Endothelial cell of umbilical vein (primary cell): ENCODE measurements at regions not wholly inside any gene's neighbourhood (a gene's known extent, or its start where the extent isn't known, plus 50 kb on each side); places are given as distances from the start of the nearest gene placed in this dataset.

ENCODE experiments used
- BruUV-seq: library from RNA; stranded (reverse); fragments of 400-500 nt; replicated peaks from 2 replicates; lab custom pipeline; 2021; lab: Mats Ljungman, UMichigan
- CTCF ChIA-PET: fragments of 300-600, 350-600 bp; sonication (Branson Sonifier 250); formaldehyde crosslinking; loops from one replicate; lab custom pipeline; 2021; ENCODE audit warnings: antibody characterized with exemption, inconsistent platforms; lab: Charles Lee
- POLR2A ChIA-PET: fragments of 300-600, 350-600 bp; sonication (Branson Sonifier 250); formaldehyde crosslinking; loops from one replicate; lab custom pipeline; 2021; ENCODE audit warnings: antibody characterized with exemption, inconsistent platforms; lab: Charles Lee
- DNase-seq: peaks from one replicate; pipeline ENCODE4 v3.0.0-alpha.2; 2011; ENCODE audit warnings: low read depth, low spot score
- FAIRE-seq: peaks from 2 replicates; lab custom pipeline; 2011; peaks lifted over from hg19 to GRCh38; lab: Jason Lieb, UNC
- H2AFZ ChIP-seq: 2 replicates; pipeline ENCODE4 v1.6.0; 2012; ENCODE audit warnings: low read depth, low read length, control low read depth, inconsistent platforms
- H3K27ac ChIP-seq: 2 replicates; pipeline ENCODE4 v1.5.1; 2011; ENCODE audit warnings: low read depth, mild to moderate bottlenecking, control low read depth, low read length, moderate library complexity; ENCODE audit not compliant: insufficient read depth
- H3K27me3 ChIP-seq, 2 experiments: 2 replicates each; pipeline versions ENCODE4 v1.6.0 to v1.6.1; 2011; ENCODE audit warnings: low read length in 2 of 2, mixed read lengths in 1 of 2; ENCODE audit not compliant: control insufficient read depth in 2 of 2, insufficient read depth in 2 of 2
- H3K36me3 ChIP-seq, 2 experiments: 2 replicates in 1 of 2; 3 replicates in 1 of 2; pipeline ENCODE4 v1.5.1; 2011; ENCODE audit warnings: low read length in 2 of 2, mild to moderate bottlenecking in 1 of 2, moderate library complexity in 1 of 2; ENCODE audit not compliant: control insufficient read depth in 2 of 2, insufficient read depth in 2 of 2; ENCODE audit errors: extremely low read depth in 1 of 2
- H3K4me1 ChIP-seq: 3 replicates; pipeline ENCODE4 v1.5.1; 2011; ENCODE audit warnings: mild to moderate bottlenecking, low read length; ENCODE audit not compliant: control insufficient read depth, insufficient read depth; ENCODE audit errors: extremely low read depth
- H3K4me2 ChIP-seq: 2 replicates; pipeline ENCODE4 v1.6.1; 2011; ENCODE audit warnings: low read length, control low read depth, mixed read lengths; ENCODE audit not compliant: insufficient read depth
- H3K4me3 ChIP-seq, 3 experiments: fragments of 200-600 bp in 1 of 3; sonication (generic), shearing (Covaris generic) in 1 of 3; replicated peaks in 1 of 3; 2 replicates each; pipeline ENCODE4 v1.5.1; 2011 to 2016; ENCODE audit warnings: control low read depth in 3 of 3, low read length in 3 of 3, mild to moderate bottlenecking in 2 of 3, inconsistent platforms in 1 of 3, low read depth in 1 of 3, moderate library complexity in 1 of 3; ENCODE audit not compliant: insufficient read depth in 1 of 3
- H3K79me2 ChIP-seq: 2 replicates; pipeline ENCODE4 v1.6.0; 2012; ENCODE audit warnings: low read length, inconsistent platforms; ENCODE audit not compliant: control insufficient read depth, insufficient read depth
- H3K9ac ChIP-seq: replicated peaks from 2 replicates; pipeline ENCODE3; 2011; ENCODE audit warnings: low read length, control low read depth; ENCODE audit not compliant: insufficient read depth; ENCODE audit errors: extremely low read depth
- H3K9me1 ChIP-seq: replicated peaks from 3 replicates; pipeline ENCODE4 v1.6.0; 2011; ENCODE audit warnings: mild to moderate bottlenecking, low read length; ENCODE audit not compliant: control insufficient read depth, insufficient read depth; ENCODE audit errors: extremely low read depth
- H3K9me3 ChIP-seq: replicated peaks from 2 replicates; pipeline ENCODE4 v1.5.1; 2012; ENCODE audit warnings: low read length, inconsistent platforms; ENCODE audit not compliant: control insufficient read depth, insufficient read depth
- H4K20me1 ChIP-seq: replicated peaks from 2 replicates; pipeline ENCODE3; 2011; ENCODE audit warnings: mild to moderate bottlenecking, low read length; ENCODE audit not compliant: control insufficient read depth, insufficient read depth; ENCODE audit errors: extremely low read depth
- EZH2 ChIP-seq: IDR thresholded peaks from 2 replicates; pipeline ENCODE4 v1.6.1; 2012; ENCODE audit warnings: borderline replicate concordance, low read depth, mild to moderate bottlenecking, moderate library complexity, low read length, inconsistent platforms; ENCODE audit not compliant: severe bottlenecking
- GATA2 ChIP-seq: IDR thresholded peaks from 2 replicates; pipeline ENCODE4 v1.7.0; 2011; ENCODE audit warnings: low read depth, mild to moderate bottlenecking, moderate library complexity, mixed read lengths, low read length; ENCODE audit not compliant: insufficient read length, insufficient read depth
- JUN ChIP-seq: IDR thresholded peaks from 2 replicates; pipeline ENCODE4 v1.6.1; 2011; ENCODE audit warnings: borderline replicate concordance, low read depth; ENCODE audit not compliant: insufficient read length, insufficient read depth
- MYC ChIP-seq: IDR thresholded peaks from one replicate; pipeline ENCODE4 v1.6.1; 2011; ENCODE audit warnings: mild to moderate bottlenecking, low read depth, low read length
- POLR2A ChIP-seq: IDR thresholded peaks from 2 replicates; pipeline ENCODE4 v1.6.1; 2012; ENCODE audit warnings: low read depth, mild to moderate bottlenecking, control low read depth, low read length
- POLR2AphosphoS5 ChIP-seq: IDR thresholded peaks from 2 replicates; pipeline ENCODE4 v1.6.1; 2012; ENCODE audit warnings: low read depth, mild to moderate bottlenecking, control low read depth, low read length, moderate library complexity; ENCODE audit not compliant: insufficient read depth
- dilution Hi-C: fragments of 300-500 bp; cut with MboI; formaldehyde crosslinking; loops from one replicate; pipeline ENCODE4 v1.15.0; 2019; ENCODE audit warnings: low sequenced_read_pairs; ENCODE audit not compliant: extremely low pct_ligation_motif_present
- intact Hi-C: fragments of 100-400 bp; cut with micrococcal nuclease; formaldehyde crosslinking; loops from one replicate; pipeline ENCODE4 v1.10.0; 2022
- TF ChIP-seq, protein P1 (sequence below), 2 donors: IDR thresholded peaks; 1 replicate in 1 of 2; 2 replicates in 1 of 2; pipeline ENCODE4 v1.5.1; 2011; ENCODE audit warnings: low read length in 2 of 2, mild to moderate bottlenecking in 2 of 2, moderate library complexity in 2 of 2, control low read depth in 1 of 2, inconsistent platforms in 1 of 2, low read depth in 1 of 2; ENCODE audit not compliant: insufficient read depth in 1 of 2; ENCODE audit errors: extremely low read depth in 1 of 2
- TF ChIP-seq, protein P2 (sequence below): IDR thresholded peaks from 2 replicates; pipeline ENCODE4 v1.6.1; 2011; ENCODE audit not compliant: insufficient read depth, insufficient read length

DNA sequence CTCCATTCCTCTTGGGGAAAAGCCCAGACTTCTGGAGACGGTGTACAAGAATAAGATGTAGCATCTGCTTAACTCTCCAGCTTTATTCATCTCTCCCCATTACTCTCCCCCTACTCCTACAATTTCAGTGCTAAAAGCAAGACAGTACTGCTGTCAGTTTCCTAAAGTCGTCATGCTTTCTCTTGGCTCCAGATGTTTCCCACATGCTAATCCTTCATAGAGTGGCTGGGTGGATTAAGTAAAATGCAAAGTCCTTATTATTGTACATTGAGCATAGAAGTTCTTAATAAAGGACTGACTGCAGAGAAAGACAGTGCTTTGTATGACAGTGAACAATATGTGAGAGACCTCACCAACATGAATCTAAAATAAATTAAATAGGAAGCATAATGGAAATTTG is 142.2 kb upstream of the UBASH3B start:
- no peak for FAIRE-seq

More for the DNA sequence above, 142.2 kb upstream of the UBASH3B start:
- H4K20me1 ChIP-seq, result no peaks in the 10 kb centered on the region
- dilution Hi-C loops, result no loop called here
- H3K9me1 ChIP-seq, result no peaks in the 10 kb centered on the region
- intact Hi-C loops, result no loop called here
- no peaks in the 10 kb centered on the region for H3K9me3 ChIP-seq
- H2AFZ ChIP-seq, result no peak overlapping the region
- TF ChIP-seq POLR2AphosphoS5, result no peak
- TF ChIP-seq, protein P1, sequence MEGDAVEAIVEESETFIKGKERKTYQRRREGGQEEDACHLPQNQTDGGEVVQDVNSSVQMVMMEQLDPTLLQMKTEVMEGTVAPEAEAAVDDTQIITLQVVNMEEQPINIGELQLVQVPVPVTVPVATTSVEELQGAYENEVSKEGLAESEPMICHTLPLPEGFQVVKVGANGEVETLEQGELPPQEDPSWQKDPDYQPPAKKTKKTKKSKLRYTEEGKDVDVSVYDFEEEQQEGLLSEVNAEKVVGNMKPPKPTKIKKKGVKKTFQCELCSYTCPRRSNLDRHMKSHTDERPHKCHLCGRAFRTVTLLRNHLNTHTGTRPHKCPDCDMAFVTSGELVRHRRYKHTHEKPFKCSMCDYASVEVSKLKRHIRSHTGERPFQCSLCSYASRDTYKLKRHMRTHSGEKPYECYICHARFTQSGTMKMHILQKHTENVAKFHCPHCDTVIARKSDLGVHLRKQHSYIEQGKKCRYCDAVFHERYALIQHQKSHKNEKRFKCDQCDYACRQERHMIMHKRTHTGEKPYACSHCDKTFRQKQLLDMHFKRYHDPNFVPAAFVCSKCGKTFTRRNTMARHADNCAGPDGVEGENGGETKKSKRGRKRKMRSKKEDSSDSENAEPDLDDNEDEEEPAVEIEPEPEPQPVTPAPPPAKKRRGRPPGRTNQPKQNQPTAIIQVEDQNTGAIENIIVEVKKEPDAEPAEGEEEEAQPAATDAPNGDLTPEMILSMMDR (IDR thresholded peaks at IDR 0.05; ENCODE audit: extremely low read depth in 1 of 2, insufficient read depth in 1 of 2, low read depth in 1 of 2, low read length in 2 of 2), result no peak
- no peak for TF ChIP-seq JUN
- no peak for TF ChIP-seq POLR2A
- TF ChIP-seq, protein P2, sequence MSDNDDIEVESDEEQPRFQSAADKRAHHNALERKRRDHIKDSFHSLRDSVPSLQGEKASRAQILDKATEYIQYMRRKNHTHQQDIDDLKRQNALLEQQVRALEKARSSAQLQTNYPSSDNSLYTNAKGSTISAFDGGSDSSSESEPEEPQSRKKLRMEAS, result no peak
- no peak for TF ChIP-seq GATA2
- TF ChIP-seq MYC, result no peak
- TF ChIP-seq EZH2, result no peak
- DNase-seq, result no peak
- H3K36me3 ChIP-seq, result no peaks in the 10 kb centered on the region
- H3K27ac ChIP-seq, result no peak overlapping the region
- CTCF ChIA-PET, result no interaction called here
- no peak overlapping the region for H3K4me2 ChIP-seq
- H3K27me3 ChIP-seq, result peaks cover 0 to 2% of the 10 kb centered on the region in 2 experiments
- BruUV-seq, result no TSS peak
- POLR2A ChIA-PET, result no interaction called here
- H3K4me1 ChIP-seq, result no peaks in the 10 kb centered on the region
- no peak overlapping the region for H3K9ac ChIP-seq
- no peaks in the 10 kb centered on the region for H3K79me2 ChIP-seq
- no peak overlapping the region for H3K4me3 ChIP-seq
